Coronary artery (tissue), 2 donors: ENCODE measurements at regions not wholly inside any gene's neighbourhood (a gene's known extent, or its start where the extent isn't known, plus 50 kb on each side); places are given as distances from the start of the nearest gene placed in this dataset.

Experiments
- DNase-seq: peaks from one replicate; pipeline ENCODE4 v3.0.0-alpha.2; 2017; ENCODE audit warnings: low spot score
- H3K27ac ChIP-seq, 2 donors: fragments of 200-600 bp; sonication (generic); one replicate each; pipeline ENCODE4 v1.5.1; 2016 to 2019
- H3K4me3 ChIP-seq: fragments of 200-600 bp; sonication (generic); 2 replicates; pipeline ENCODE4 v1.5.1; 2016; ENCODE audit warnings: mild to moderate bottlenecking, moderate library complexity
- CTCF ChIP-seq: fragments of 200-600 bp; sonication (generic); IDR thresholded peaks from one replicate; pipeline ENCODE4 v1.5.1; 2019; ENCODE audit warnings: antibody characterized with exemption

GRCh38 chr13:104816726-104817125, 1718.7 kb downstream of the EFNB2 start:
- no peak overlapping the region for H3K27ac ChIP-seq
- H3K4me3 ChIP-seq = no peak overlapping the region
- no peak for TF ChIP-seq CTCF
- no peak for DNase-seq

GRCh38 chr13:104810242-104810641, 1725.2 kb downstream of the EFNB2 start:
- no peak for DNase-seq
- TF ChIP-seq CTCF = no peak
- H3K27ac ChIP-seq = no peak overlapping the region
- no peak overlapping the region for H3K4me3 ChIP-seq

GRCh38 chr13:104809483-104809882, 1726.0 kb downstream of the EFNB2 start:
- H3K27ac ChIP-seq = no peak overlapping the region
- DNase-seq = no peak
- no peak for TF ChIP-seq CTCF

GRCh38 chr13:104805346-104805745, 1730.1 kb downstream of the EFNB2 start:
- DNase-seq = no peak
- no peak for TF ChIP-seq CTCF
- H3K4me3 ChIP-seq = no peak overlapping the region
- H3K27ac ChIP-seq = no peak overlapping the region

More at GRCh38 chr13:104809483-104809882, 1726.0 kb downstream of the EFNB2 start:
- no peak overlapping the region for H3K4me3 ChIP-seq

GRCh38 chr13:104799152-104799551, 1732.9 kb upstream of the SLC10A2 start:
- DNase-seq = no peak
- H3K4me3 ChIP-seq = no peak overlapping the region
- H3K27ac ChIP-seq = no peak overlapping the region
- no peak for TF ChIP-seq CTCF

- no peak for DNase-seq
- Histone ChIP-seq H3K4me3 (no peak overlapping the region), H3K27ac (no peak overlapping the region)
- TF ChIP-seq CTCF = no peak
Measured at GRCh38 chr13:104798486-104798885, 1732.3 kb upstream of the SLC10A2 start.

DNA sequence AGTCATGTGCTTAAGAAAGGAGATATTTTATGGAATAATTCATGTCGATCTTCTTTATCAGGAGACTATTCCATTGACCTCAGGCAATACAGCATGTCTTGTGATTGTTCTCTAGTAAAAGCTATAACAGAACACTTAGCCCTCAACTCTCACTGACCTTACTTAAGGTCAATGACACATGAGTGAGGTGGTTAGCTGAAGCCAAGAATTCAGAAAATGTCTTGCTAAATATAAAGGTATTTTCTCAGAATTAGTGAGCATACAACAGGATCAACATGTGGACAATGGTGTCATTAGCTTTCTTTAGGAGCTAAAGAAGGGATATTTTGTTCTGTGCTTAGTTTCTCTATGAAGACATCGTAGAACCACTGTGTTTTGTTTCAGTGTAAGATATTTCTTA, 1730.4 kb upstream of the SLC10A2 start:
- no peak for TF ChIP-seq CTCF
- no peak for DNase-seq

More for the DNA sequence above, 1730.4 kb upstream of the SLC10A2 start:
- no peak overlapping the region for H3K4me3 ChIP-seq
- no peak overlapping the region for H3K27ac ChIP-seq
